IPS-20b (cell line): ENCODE measurements at regions not wholly inside any gene's neighbourhood (a gene's known extent, or its start where the extent isn't known, plus 50 kb on each side); places are given as distances from the start of the nearest gene placed in this dataset.

Source experiments
- H3K27ac ChIP-seq: one replicate; pipeline ENCODE4 v1.5.1; 2013; ENCODE audit warnings: low read length
- H3K27me3 ChIP-seq: 2 replicates; pipeline ENCODE4 v1.6.1; 2013; ENCODE audit warnings: mild to moderate bottlenecking, low read length, inconsistent platforms; ENCODE audit not compliant: insufficient read depth
- H3K36me3 ChIP-seq: 2 replicates; pipeline ENCODE4 v1.6.1; 2013; ENCODE audit warnings: low read depth, mild to moderate bottlenecking, inconsistent platforms, low read length, moderate library complexity; ENCODE audit not compliant: insufficient read depth
- H3K4me1 ChIP-seq: 2 replicates; pipeline ENCODE4 v1.6.1; 2013; ENCODE audit warnings: mild to moderate bottlenecking, control low read depth, inconsistent platforms, low read length, moderate library complexity; ENCODE audit not compliant: insufficient read depth
- H3K4me3 ChIP-seq: 2 replicates; pipeline ENCODE4 v1.5.1; 2013; ENCODE audit warnings: mild to moderate bottlenecking, low read length, inconsistent platforms
- H3K9ac ChIP-seq: 2 replicates; pipeline ENCODE4 v1.6.1; 2013; ENCODE audit warnings: low read depth, mild to moderate bottlenecking, inconsistent platforms, low read length, moderate library complexity
- H3K9me3 ChIP-seq: 2 replicates; pipeline ENCODE4 v1.6.1; 2013; ENCODE audit warnings: mild to moderate bottlenecking, low read depth, low read length, inconsistent platforms; ENCODE audit not compliant: insufficient read depth

DNA sequence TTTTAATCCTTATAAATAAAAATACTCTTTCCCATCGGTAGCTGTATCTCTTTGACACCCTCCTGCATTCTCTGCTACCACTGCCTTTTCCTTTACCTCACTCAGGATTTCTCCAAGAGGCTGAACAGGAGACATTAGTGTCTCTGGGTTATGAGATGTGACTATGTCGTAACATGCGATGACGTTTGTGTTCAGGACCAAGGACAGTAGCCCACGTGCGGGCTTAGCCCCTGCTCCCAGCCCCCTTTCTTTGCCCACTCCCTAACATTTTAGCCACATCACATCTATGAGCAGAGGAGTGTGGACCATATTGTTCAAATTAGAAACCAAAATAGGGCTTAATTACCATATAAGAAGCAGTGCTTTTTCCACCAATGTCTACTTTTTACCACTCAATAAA lies 369.3 kb downstream of the FBXW7 start:
- Histone ChIP-seq H3K36me3 (no peaks in the 10 kb centered on the region), H3K4me3 (no peak overlapping the region), H3K27me3 (no peaks in the 10 kb centered on the region), H3K9ac (no peak overlapping the region), H3K27ac (no peak overlapping the region), H3K4me1 (peaks cover 31% of the 10 kb centered on the region), H3K9me3 (no peaks in the 10 kb centered on the region)

DNA sequence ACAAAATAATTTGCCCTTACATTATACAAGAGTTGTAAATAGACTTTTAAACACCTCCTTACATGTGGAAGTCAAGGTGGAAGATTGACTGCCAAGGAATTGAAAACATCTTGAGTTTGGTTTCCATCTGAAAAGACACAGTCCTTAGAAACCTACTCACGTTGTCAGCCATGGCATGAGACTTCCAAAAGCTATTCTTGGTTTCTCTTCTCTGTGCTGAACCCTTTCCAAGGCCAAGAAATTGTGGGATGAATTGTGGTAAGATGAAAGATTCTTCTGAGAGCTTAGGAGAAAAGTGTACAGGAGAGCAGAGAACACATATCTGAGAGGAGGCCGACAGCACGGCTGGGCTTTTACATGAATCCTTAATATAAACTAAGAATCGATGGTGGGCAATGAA lies 370.0 kb downstream of the FBXW7 start:
- Histone ChIP-seq H3K27me3 (no peaks in the 10 kb centered on the region), H3K9me3 (no peaks in the 10 kb centered on the region), H3K36me3 (no peaks in the 10 kb centered on the region), H3K27ac (no peak overlapping the region), H3K4me1 (peaks cover 31% of the 10 kb centered on the region), H3K9ac (no peak overlapping the region), H3K4me3 (no peak overlapping the region)

DNA sequence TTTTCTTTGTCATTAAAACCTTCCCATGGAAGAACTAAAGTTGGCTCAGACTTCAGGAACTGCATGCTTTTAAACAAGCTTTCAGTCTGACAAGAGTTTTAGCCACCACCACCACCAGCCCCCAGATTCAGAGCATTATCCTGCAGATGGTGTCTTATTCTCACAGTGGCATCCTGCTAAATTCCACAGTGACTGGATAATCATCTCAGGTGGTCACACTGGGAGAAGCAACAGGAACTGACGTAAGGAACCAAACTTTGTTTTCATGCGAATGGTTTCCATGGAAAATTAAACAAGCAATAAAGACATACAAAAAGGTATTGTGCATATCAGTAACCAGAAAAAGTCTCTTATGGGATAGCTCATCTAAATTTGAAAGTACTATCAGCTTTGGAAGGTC lies 370.7 kb downstream of the FBXW7 start:
- Histone ChIP-seq H3K9me3 (no peaks in the 10 kb centered on the region), H3K4me1 (peaks cover 31% of the 10 kb centered on the region), H3K4me3 (no peak overlapping the region; the same call in 1 of the 2 replicates), H3K36me3 (no peaks in the 10 kb centered on the region), H3K27ac (no peak overlapping the region), H3K9ac (no peak overlapping the region), H3K27me3 (no peaks in the 10 kb centered on the region)

DNA sequence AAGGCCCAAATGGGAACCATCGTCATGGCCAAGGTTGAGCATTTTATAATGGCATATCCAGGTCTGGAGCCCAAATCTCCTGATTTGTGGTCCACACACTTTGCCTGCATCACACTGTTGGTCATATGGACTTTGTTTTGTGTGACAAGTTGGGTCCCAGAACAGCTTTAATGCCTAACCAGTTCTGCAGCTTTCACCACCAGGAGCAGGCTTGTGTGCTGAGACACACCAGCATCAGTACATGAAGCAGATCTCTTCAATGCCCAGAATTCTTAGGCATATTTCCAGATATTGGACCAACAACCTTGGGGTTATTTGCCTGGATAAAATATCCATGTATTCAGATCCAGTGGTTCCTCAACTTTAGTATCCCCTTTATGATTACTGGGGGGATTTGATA lies 371.3 kb downstream of the FBXW7 start:
- H3K36me3 ChIP-seq: no peaks in the 10 kb centered on the region
- no peak overlapping the region for H3K9ac ChIP-seq
- peaks cover 29% of the 10 kb centered on the region for H3K4me1 ChIP-seq
- H3K27ac ChIP-seq: no peak overlapping the region
- no peaks in the 10 kb centered on the region for H3K9me3 ChIP-seq
- H3K4me3 ChIP-seq: no peak overlapping the region
- H3K27me3 ChIP-seq: no peaks in the 10 kb centered on the region

DNA sequence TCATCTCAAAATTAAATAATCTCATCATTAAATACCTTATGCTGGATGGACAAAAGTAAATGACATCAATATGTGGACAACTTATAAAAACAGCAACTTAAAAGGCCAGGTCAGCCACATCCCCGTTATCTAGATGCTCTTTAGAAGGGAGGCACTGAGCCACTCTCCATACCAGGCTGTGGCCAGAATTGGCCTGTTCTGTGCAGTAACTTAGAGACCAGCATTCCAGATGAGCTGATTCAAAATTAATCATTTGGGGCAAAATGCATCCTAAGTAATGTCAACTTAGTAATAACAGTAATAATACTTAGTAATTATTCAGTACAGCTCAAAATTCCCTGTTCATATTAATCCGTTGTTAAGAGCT lies 373.6 kb downstream of the FBXW7 start:
- H3K9ac ChIP-seq: no peak overlapping the region
- H3K9me3 ChIP-seq: no peaks in the 10 kb centered on the region
- H3K27ac ChIP-seq: no peak overlapping the region
- H3K27me3 ChIP-seq: no peaks in the 10 kb centered on the region
- H3K4me3 ChIP-seq: no peak overlapping the region
- H3K36me3 ChIP-seq: no peaks in the 10 kb centered on the region
- peaks cover 23% of the 10 kb centered on the region for H3K4me1 ChIP-seq

DNA sequence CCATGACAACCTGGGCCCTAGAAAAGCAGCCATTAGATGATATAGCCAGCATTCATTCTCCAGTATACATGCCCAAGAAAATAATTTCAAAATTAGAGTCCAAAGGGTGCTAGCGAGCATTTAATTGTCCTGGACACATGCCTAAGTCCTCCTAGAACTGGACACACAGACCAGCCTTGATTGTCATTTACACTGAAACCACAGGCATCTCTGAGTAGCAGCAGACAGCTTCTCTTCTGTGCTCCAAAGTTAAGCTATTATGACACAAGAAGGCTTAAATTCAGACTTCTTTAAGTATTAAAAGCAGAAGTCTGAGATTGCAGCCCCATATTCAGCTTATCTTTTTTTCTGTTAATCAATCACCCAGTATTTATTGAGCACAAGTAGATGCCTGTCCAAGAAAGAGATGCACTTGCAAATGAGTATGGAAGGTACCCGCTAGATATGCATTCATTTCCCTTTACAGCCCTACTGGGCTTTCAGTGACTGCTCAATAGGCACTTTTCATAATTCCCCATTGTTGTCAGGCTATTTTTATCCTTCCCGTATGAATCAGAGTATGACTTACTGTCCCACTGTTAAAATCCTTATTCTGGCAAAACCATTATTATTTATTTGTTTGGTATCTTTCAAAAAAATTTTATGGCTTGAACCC lies 374.1 kb downstream of the FBXW7 start:
- H3K4me1 ChIP-seq: peaks cover 23% of the 10 kb centered on the region
- no peak overlapping the region for H3K27ac ChIP-seq

DNA sequence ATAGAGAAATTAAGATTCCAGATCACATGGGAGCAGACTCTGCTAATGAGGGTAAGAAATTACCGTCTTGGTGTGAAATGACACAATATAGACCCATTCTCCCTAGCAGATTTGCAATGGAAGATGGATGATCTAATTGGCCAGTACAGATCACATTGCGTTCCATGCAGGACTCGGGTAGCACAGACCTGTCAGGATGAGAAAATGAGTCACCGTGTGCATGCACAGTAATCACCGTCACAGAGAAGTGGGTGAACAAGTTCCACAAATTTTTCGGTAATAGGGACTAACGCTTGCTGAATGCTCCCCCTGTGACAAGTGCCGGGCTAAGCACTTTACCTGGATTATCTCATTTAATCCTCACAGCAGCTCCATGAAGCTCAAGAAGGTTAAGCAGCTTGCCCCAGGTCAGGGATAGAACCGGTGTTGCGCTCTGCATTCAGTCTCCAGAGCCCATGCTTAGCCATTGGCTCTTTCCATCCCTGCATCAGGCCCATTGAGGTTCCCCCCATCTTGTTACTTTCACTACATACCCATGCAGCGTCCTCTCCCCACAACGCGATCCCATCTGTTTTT lies 375.6 kb downstream of the FBXW7 start:
- no peak overlapping the region for H3K9ac ChIP-seq
- no peak overlapping the region for H3K27ac ChIP-seq
- H3K4me1 ChIP-seq: peaks cover 15% of the 10 kb centered on the region
- H3K27me3 ChIP-seq: no peaks in the 10 kb centered on the region
- no peak overlapping the region for H3K4me3 ChIP-seq
- no peaks in the 10 kb centered on the region for H3K9me3 ChIP-seq
- no peaks in the 10 kb centered on the region for H3K36me3 ChIP-seq

More for the DNA sequence above, 374.1 kb downstream of the FBXW7 start:
- no peaks in the 10 kb centered on the region for H3K27me3 ChIP-seq
- no peaks in the 10 kb centered on the region for H3K9me3 ChIP-seq
- no peaks in the 10 kb centered on the region for H3K36me3 ChIP-seq
- no peak overlapping the region for H3K4me3 ChIP-seq
- no peak overlapping the region for H3K9ac ChIP-seq

DNA sequence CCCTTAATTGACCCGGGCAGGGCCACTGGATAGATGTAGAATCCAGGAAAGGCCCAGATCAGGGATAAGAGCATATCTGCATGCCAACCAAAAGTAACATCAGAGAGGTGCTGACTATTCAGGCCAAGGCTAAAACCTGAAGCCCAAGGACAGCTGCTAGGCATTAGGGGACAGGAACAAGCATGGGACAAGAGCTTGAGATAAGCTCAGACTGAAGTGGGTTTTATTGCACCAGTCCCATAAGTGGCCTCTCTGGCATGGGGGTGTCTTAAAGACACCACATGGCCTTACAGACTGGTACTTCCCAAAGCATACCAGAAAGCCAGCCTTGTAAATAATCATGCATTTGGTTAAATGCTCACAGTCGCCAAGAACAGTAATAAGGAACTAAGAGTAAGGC lies 376.1 kb downstream of the FBXW7 start:
- peaks cover 11% of the 10 kb centered on the region for H3K4me1 ChIP-seq
- no peaks in the 10 kb centered on the region for H3K27me3 ChIP-seq
- no peak overlapping the region for H3K4me3 ChIP-seq
- H3K36me3 ChIP-seq: no peaks in the 10 kb centered on the region
- H3K27ac ChIP-seq: no peak overlapping the region
- no peaks in the 10 kb centered on the region for H3K9me3 ChIP-seq
- H3K9ac ChIP-seq: no peak overlapping the region

DNA sequence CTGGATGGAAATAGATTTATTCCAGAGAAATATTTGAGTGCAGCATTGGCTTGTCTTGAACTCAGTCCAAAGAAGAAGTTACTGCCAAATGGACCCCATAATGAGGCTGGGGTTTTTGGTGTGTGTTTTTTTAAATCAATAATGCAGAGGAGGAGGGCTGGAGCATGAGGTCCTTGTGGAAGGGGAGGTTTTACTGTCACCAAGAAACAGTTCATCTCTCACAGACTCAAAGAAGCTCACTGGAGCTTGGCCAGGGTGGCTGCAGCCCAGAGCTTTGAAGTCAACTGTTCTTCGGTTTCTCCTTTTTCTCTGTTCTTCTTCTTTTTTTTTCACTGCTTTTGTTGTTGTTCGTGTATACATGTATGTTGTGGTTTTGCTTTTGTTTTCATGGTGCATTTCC lies 377.7 kb downstream of the FBXW7 start:
- H3K27ac ChIP-seq: no peak overlapping the region
- no peak overlapping the region for H3K4me3 ChIP-seq
- H3K27me3 ChIP-seq: no peaks in the 10 kb centered on the region
- H3K9ac ChIP-seq: no peak overlapping the region
- no peaks in the 10 kb centered on the region for H3K9me3 ChIP-seq
- H3K36me3 ChIP-seq: no peaks in the 10 kb centered on the region
- H3K4me1 ChIP-seq: no peaks in the 10 kb centered on the region

DNA sequence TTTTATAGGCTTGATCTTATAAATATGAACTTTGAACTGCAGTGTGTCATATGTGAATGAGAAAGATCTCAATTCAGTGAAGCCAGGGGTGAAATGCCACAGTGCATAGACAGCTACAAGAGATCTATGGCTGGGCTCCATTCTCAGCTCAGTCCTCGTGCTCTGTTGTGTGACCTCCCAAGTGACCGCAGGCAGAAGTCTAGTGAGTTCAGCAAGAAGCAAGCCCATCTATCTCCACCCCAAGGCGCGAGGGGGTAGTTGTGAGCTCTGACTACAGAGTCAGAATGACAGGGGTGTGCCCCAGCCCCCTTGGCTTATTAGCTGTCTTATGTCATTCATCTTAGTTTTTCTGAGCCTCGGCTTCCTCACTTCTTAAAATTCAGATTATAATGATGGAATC lies 378.3 kb downstream of the FBXW7 start:
- Histone ChIP-seq H3K27me3 (no peaks in the 10 kb centered on the region), H3K4me1 (no peaks in the 10 kb centered on the region)

DNA sequence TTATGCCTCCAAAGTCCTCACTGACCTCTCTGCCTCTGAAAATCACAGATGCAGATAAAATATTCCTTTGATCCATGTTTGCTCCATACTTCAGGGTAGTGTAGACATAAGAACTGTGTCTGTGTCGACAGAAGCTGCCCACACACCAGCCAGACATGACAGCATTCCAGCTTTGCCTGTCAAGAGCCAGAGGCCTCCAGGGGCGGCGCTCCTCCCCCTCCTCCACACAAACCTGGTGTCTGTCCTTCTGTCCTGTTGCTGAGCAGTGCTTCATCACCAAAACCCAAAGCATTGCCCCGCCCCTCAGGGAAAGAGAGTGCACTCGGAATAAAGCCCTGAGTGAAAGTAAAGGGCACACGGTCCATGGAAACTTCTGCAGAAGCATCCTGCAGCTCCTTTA lies 379.4 kb downstream of the FBXW7 start:
- H3K27ac ChIP-seq: no peak overlapping the region
- no peak overlapping the region for H3K4me3 ChIP-seq
- no peak overlapping the region for H3K9ac ChIP-seq

More for the DNA sequence above, 378.3 kb downstream of the FBXW7 start:
- no peak overlapping the region for H3K27ac ChIP-seq
- no peak overlapping the region for H3K9ac ChIP-seq
- H3K9me3 ChIP-seq: no peaks in the 10 kb centered on the region
- H3K36me3 ChIP-seq: no peaks in the 10 kb centered on the region
- no peak overlapping the region for H3K4me3 ChIP-seq

DNA sequence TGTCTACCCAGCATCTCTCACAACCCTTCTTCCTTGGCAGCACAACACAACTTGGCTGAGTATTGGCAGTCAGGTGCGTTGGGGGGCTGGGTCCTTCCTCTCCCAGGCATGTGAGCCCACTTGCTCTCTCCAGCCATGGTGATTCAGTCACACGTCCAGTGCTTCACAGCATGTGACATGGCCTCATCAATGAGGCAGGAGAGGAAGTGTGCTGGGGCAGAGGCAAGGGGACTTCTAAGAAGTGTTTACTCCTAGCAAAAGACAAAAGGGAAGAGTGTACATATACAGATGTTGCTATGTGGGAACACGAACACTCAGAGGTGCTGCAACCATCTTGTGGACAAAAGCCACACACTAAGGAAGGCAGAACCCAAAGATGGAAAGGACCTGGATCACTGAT lies 380.8 kb downstream of the FBXW7 start:
- Histone ChIP-seq H3K4me3 (no peak overlapping the region), H3K9me3 (no peaks in the 10 kb centered on the region), H3K4me1 (no peaks in the 10 kb centered on the region), H3K27me3 (no peaks in the 10 kb centered on the region), H3K27ac (no peak overlapping the region), H3K9ac (no peak overlapping the region), H3K36me3 (no peaks in the 10 kb centered on the region)

More for the DNA sequence above, 379.4 kb downstream of the FBXW7 start:
- no peaks in the 10 kb centered on the region for H3K9me3 ChIP-seq
- H3K27me3 ChIP-seq: no peaks in the 10 kb centered on the region
- H3K36me3 ChIP-seq: no peaks in the 10 kb centered on the region
- no peaks in the 10 kb centered on the region for H3K4me1 ChIP-seq
